ENCODE measurements at regions not wholly inside any gene's neighbourhood (a gene's known extent, or its start where the extent isn't known, plus 50 kb on each side); places are given as distances from the start of the nearest gene placed in this dataset.
A peak's percentile ranks its signal among the peaks of the same experiment; 100 is the strongest.

DNA sequence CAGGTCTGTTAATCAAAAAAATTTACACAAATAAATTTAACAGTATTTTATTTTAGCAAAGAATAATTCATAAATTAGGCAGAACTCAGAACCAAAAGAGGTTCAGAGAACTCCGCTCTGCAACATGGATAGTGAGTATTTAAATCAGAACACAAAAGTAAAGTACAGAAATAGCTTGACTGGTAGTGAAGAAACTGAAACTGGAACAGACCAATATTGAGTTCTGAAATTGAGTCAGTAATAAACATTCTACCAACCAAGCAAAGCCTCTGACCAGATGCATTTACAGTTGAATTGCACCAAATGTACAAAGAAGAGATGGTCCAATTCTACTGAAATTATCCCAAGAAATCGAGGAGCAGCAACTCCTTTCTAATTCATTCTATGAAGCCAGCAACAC lies 1542.8 kb downstream of the EFNA5 start:
- no peak overlapping the region for H3K9ac ChIP-seq (ENCODE audit: low read length)
- H3K56ac ChIP-seq (ENCODE audit: low read length) = no peak overlapping the region
- no peak overlapping the region for H3K27ac ChIP-seq (ENCODE audit: low read depth, low read length)
- H2BK5ac ChIP-seq (ENCODE audit: low read length) = no peak overlapping the region
- no peak overlapping the region for H4K5ac ChIP-seq (ENCODE audit: low read length)
- H2AK5ac ChIP-seq (ENCODE audit: low read length) = no peak overlapping the region
- H2BK15ac ChIP-seq (replicated peaks; ENCODE audit: low read depth) = no peak overlapping the region
- H3K4me3 ChIP-seq (ENCODE audit: low read length) = no peak overlapping the region
- H3K79me2 ChIP-seq (ENCODE audit: control insufficient read depth, insufficient read depth, low read length) = no peaks in the 10 kb centered on the region
- no peaks in the 10 kb centered on the region for H3K27me3 ChIP-seq (ENCODE audit: insufficient read depth, low read length, poor library complexity)
- DNase-seq = no peak
- H3K23ac ChIP-seq (ENCODE audit: low read length) = no peak overlapping the region
- no CpG with 5 or more reads among the region's 2 CpGs for WGBS (ENCODE audit: extremely low coverage, insufficient coverage, low lambda C conversion rate)
- H3K79me1 ChIP-seq (ENCODE audit: low read length) = no peaks in the 10 kb centered on the region
- H4K8ac ChIP-seq (ENCODE audit: low read depth, low read length) = no peak overlapping the region
- H3K18ac ChIP-seq (ENCODE audit: low read length) = no peak overlapping the region
- no peak overlapping the region for H3K4ac ChIP-seq (ENCODE audit: low read depth, low read length)
- no peak overlapping the region for H2BK120ac ChIP-seq (ENCODE audit: low read depth, low read length)
- H3K4me1 ChIP-seq (ENCODE audit: control insufficient read depth, low read depth, low read length) = no peaks in the 10 kb centered on the region
- no peaks in the 10 kb centered on the region for H3K36me3 ChIP-seq (ENCODE audit: control insufficient read depth, insufficient read depth, low read length)
- no peak overlapping the region for H3K4me2 ChIP-seq (ENCODE audit: low read length)

DNA sequence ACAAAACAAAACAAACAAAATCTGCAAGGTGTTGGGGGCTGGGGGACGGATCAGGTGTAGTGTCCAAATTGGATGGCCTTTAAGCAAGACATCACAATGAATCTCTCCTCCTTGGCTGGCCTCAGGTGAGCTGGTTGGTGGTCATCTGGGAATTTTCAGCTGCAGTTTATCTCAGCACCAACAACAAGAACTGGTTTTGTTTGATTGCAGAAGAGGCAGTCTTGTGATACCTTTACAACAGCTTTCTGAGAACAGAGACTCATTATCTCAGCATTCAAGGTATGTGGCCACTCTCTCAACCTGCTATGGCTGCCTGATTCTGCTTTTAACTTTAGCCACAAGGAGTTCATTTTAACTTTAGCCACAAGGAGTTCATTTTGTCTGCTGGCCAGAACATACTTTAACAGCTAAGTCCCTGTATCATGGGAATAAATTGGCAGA lies 1543.4 kb downstream of the EFNA5 start:
- Histone ChIP-seq H3K18ac (ENCODE audit: low read length) (no peak overlapping the region), H3K4me1 (ENCODE audit: control insufficient read depth, low read depth, low read length) (no peaks in the 10 kb centered on the region), H4K8ac (ENCODE audit: low read depth, low read length) (no peak overlapping the region), H2BK120ac (ENCODE audit: low read depth, low read length) (no peak overlapping the region), H3K36me3 (ENCODE audit: control insufficient read depth, insufficient read depth, low read length) (no peaks in the 10 kb centered on the region), H3K27ac (ENCODE audit: low read depth, low read length) (no peak overlapping the region), H3K23ac (ENCODE audit: low read length) (no peak overlapping the region), H3K27me3 (ENCODE audit: insufficient read depth, low read length, poor library complexity) (no peaks in the 10 kb centered on the region), H3K9ac (ENCODE audit: low read length) (no peak overlapping the region), H3K4me3 (ENCODE audit: low read length) (no peak overlapping the region), H3K4ac (ENCODE audit: low read depth, low read length) (no peak overlapping the region), H2AK5ac (ENCODE audit: low read length) (no peak overlapping the region), H3K79me2 (ENCODE audit: control insufficient read depth, insufficient read depth, low read length) (no peaks in the 10 kb centered on the region), H4K5ac (ENCODE audit: low read length) (no peak overlapping the region), H2BK15ac (replicated peaks; ENCODE audit: low read depth) (no peak overlapping the region), H2BK5ac (ENCODE audit: low read length) (no peak overlapping the region), H3K4me2 (ENCODE audit: low read length) (no peak overlapping the region), H3K79me1 (ENCODE audit: low read length) (no peaks in the 10 kb centered on the region), H3K56ac (ENCODE audit: low read length) (no peak overlapping the region)
- DNase-seq = peak; percentile 80
- no CpG with 5 or more reads among the region's 1 CpG for WGBS (ENCODE audit: extremely low coverage, insufficient coverage, low lambda C conversion rate)

DNA sequence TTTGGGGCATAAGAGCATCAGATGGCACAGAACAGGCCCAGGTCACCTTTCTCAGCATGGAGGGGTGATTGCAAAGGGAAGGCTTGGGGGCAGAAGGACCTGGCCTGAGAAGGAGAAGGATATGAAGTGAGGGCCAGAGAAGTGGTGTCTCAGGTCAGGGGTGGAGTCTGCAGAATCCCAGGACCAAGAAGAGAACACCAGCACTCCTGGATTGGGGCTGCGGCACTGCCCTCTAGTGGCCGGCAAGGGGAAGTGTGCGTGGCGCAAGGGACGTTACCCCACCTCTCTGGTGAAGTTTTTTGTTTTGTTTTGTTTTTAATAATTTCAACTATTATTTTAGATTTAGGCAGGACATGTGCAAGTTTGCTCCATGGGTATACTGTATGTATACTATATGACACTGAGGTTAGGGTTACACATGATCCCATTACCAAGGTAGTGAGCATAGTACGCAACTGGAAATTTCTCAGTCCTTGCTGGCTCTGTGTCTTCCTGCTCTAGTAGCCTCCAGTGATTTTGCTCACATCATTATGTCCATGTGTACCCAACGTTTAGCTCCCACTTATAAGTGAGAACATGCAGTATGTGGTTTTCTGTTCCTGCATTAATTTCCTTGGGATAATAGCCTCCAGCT lies 1548.6 kb downstream of the EFNA5 start:
- Histone ChIP-seq H4K8ac (ENCODE audit: low read depth, low read length) (no peak overlapping the region), H3K79me1 (ENCODE audit: low read length) (no peaks in the 10 kb centered on the region), H2BK15ac (replicated peaks; ENCODE audit: low read depth) (no peak overlapping the region), H3K36me3 (ENCODE audit: control insufficient read depth, insufficient read depth, low read length) (no peaks in the 10 kb centered on the region), H3K18ac (ENCODE audit: low read length) (no peak overlapping the region), H4K5ac (ENCODE audit: low read length) (no peak overlapping the region), H3K27me3 (ENCODE audit: insufficient read depth, low read length, poor library complexity) (no peaks in the 10 kb centered on the region), H3K4me1 (ENCODE audit: control insufficient read depth, low read depth, low read length) (no peaks in the 10 kb centered on the region), H3K4me2 (ENCODE audit: low read length) (no peak overlapping the region), H2BK120ac (ENCODE audit: low read depth, low read length) (no peak overlapping the region), H3K9ac (ENCODE audit: low read length) (no peak overlapping the region), H2BK5ac (ENCODE audit: low read length) (no peak overlapping the region), H2AK5ac (ENCODE audit: low read length) (no peak overlapping the region), H3K79me2 (ENCODE audit: control insufficient read depth, insufficient read depth, low read length) (no peaks in the 10 kb centered on the region), H3K23ac (ENCODE audit: low read length) (no peak overlapping the region), H3K56ac (ENCODE audit: low read length) (no peak overlapping the region), H3K27ac (ENCODE audit: low read depth, low read length) (no peak overlapping the region), H3K4me3 (ENCODE audit: low read length) (no peak overlapping the region), H3K4ac (ENCODE audit: low read depth, low read length) (no peak overlapping the region)
- WGBS (ENCODE audit: extremely low coverage, insufficient coverage, low lambda C conversion rate) = no CpG with 5 or more reads among the region's 7 CpGs
- DNase-seq = peak; percentile 61

DNA sequence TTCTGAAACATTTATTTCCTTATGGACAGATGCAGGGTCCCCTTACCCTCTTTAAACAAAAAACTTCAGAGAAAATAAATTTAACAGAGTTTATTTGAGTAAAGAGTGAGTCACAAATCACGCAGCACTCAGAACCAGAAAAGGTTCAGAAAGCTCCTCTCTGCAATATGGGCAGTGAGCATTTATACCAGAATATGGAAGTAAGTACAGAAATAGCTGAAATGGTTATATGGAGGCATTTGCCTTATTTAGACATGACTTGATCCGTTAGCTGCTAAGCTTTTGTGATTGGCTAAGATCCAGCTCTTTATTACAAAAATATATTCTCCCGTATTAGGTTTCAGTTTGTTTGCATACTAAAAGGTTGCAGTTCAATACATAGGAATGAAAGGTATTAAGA lies 1554.1 kb downstream of the EFNA5 start:
- H4K8ac ChIP-seq (ENCODE audit: low read depth, low read length) = no peak overlapping the region

DNA sequence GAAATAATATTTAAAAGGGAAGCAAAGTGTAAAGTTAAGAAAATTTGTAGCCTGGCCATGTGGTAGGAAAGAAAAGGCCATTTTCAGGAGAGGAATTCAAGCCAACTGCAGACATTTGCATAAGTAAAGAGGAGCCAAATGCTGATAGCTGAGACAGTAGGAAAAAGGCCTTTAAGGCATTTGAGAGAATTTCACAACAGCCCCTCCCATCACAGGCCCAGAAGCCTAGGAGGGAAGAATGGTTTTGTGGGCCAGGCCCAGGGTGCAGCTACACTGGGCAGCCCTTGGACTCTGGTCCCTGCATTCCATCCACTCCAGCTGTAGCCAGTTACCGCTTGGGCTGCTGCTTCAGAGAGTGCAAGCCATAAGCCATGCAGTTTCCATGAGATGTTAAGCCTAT lies 1556.8 kb downstream of the EFNA5 start:
- H3K56ac ChIP-seq (ENCODE audit: low read length) = no peak overlapping the region
- no peaks in the 10 kb centered on the region for H3K27me3 ChIP-seq (ENCODE audit: insufficient read depth, low read length, poor library complexity)
- no peak overlapping the region for H4K8ac ChIP-seq (ENCODE audit: low read depth, low read length)
- no peaks in the 10 kb centered on the region for H3K79me2 ChIP-seq (ENCODE audit: control insufficient read depth, insufficient read depth, low read length)
- H3K4ac ChIP-seq (ENCODE audit: low read depth, low read length) = no peak overlapping the region
- H3K79me1 ChIP-seq (ENCODE audit: low read length) = no peaks in the 10 kb centered on the region
- no peaks in the 10 kb centered on the region for H3K36me3 ChIP-seq (ENCODE audit: control insufficient read depth, insufficient read depth, low read length)
- no peak overlapping the region for H3K27ac ChIP-seq (ENCODE audit: low read depth, low read length)
- H2BK5ac ChIP-seq (ENCODE audit: low read length) = no peak overlapping the region
- H2AK5ac ChIP-seq (ENCODE audit: low read length) = no peak overlapping the region
- WGBS (ENCODE audit: extremely low coverage, insufficient coverage, low lambda C conversion rate) = no CpG with 5 or more reads among the region's 1 CpG
- no peak overlapping the region for H3K23ac ChIP-seq (ENCODE audit: low read length)
- peak; percentile 17 for DNase-seq
- H2BK15ac ChIP-seq (replicated peaks; ENCODE audit: low read depth) = no peak overlapping the region
- no peaks in the 10 kb centered on the region for H3K4me1 ChIP-seq (ENCODE audit: control insufficient read depth, low read depth, low read length)
- H3K18ac ChIP-seq (ENCODE audit: low read length) = no peak overlapping the region
- H4K5ac ChIP-seq (ENCODE audit: low read length) = no peak overlapping the region
- no peak overlapping the region for H2BK120ac ChIP-seq (ENCODE audit: low read depth, low read length)
- H3K9ac ChIP-seq (ENCODE audit: low read length) = no peak overlapping the region
- no peak overlapping the region for H3K4me3 ChIP-seq (ENCODE audit: low read length)
- no peak overlapping the region for H3K4me2 ChIP-seq (ENCODE audit: low read length)

More for the DNA sequence above, 1554.1 kb downstream of the EFNA5 start:
- Histone ChIP-seq H3K23ac (ENCODE audit: low read length) (no peak overlapping the region), H3K4ac (ENCODE audit: low read depth, low read length) (no peak overlapping the region), H4K5ac (ENCODE audit: low read length) (no peak overlapping the region), H3K18ac (ENCODE audit: low read length) (no peak overlapping the region), H3K4me2 (ENCODE audit: low read length) (no peak overlapping the region), H3K4me1 (ENCODE audit: control insufficient read depth, low read depth, low read length) (no peaks in the 10 kb centered on the region), H3K4me3 (ENCODE audit: low read length) (no peak overlapping the region), H3K27ac (ENCODE audit: low read depth, low read length) (no peak overlapping the region), H3K56ac (ENCODE audit: low read length) (no peak overlapping the region), H3K79me2 (ENCODE audit: control insufficient read depth, insufficient read depth, low read length) (no peaks in the 10 kb centered on the region), H3K27me3 (ENCODE audit: insufficient read depth, low read length, poor library complexity) (no peaks in the 10 kb centered on the region), H3K36me3 (ENCODE audit: control insufficient read depth, insufficient read depth, low read length) (no peaks in the 10 kb centered on the region), H3K9ac (ENCODE audit: low read length) (no peak overlapping the region), H2BK15ac (replicated peaks; ENCODE audit: low read depth) (no peak overlapping the region), H2BK5ac (ENCODE audit: low read length) (no peak overlapping the region), H2BK120ac (ENCODE audit: low read depth, low read length) (no peak overlapping the region), H3K79me1 (ENCODE audit: low read length) (no peaks in the 10 kb centered on the region), H2AK5ac (ENCODE audit: low read length) (no peak overlapping the region)
- no peak for DNase-seq
- no CpG with 5 or more reads among the region's 3 CpGs for WGBS (ENCODE audit: extremely low coverage, insufficient coverage, low lambda C conversion rate)

DNA sequence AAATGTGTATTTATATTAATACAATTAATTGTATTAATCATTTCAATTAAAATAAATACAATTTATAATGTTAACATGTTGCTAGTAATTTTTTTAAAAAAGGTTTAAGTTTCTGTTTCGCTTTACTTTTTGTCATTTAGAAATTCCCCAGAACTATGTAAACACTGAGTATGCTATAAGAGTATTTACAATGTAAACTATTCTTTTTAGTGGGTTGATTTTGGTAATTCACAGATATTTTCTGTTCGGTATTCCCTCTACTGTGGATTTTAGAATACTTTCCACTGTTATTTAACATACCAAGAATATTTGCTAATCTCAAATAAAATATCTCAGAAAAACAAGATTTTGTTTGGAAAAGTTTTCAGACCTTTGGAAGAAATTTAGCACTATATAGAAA lies 1564.4 kb downstream of the EFNA5 start:
- Histone ChIP-seq H2BK15ac (replicated peaks; ENCODE audit: low read depth) (no peak overlapping the region), H2BK120ac (ENCODE audit: low read depth, low read length) (no peak overlapping the region), H3K27me3 (ENCODE audit: insufficient read depth, low read length, poor library complexity) (no peaks in the 10 kb centered on the region), H3K56ac (ENCODE audit: low read length) (no peak overlapping the region), H3K4me2 (ENCODE audit: low read length) (no peak overlapping the region), H3K27ac (ENCODE audit: low read depth, low read length) (no peak overlapping the region), H3K4ac (ENCODE audit: low read depth, low read length) (no peak overlapping the region), H3K79me1 (ENCODE audit: low read length) (no peaks in the 10 kb centered on the region), H4K5ac (ENCODE audit: low read length) (no peak overlapping the region), H3K4me3 (ENCODE audit: low read length) (no peak overlapping the region), H3K23ac (ENCODE audit: low read length) (no peak overlapping the region), H3K79me2 (ENCODE audit: control insufficient read depth, insufficient read depth, low read length) (no peaks in the 10 kb centered on the region), H3K36me3 (ENCODE audit: control insufficient read depth, insufficient read depth, low read length) (no peaks in the 10 kb centered on the region), H2AK5ac (ENCODE audit: low read length) (no peak overlapping the region), H3K18ac (ENCODE audit: low read length) (no peak overlapping the region), H3K4me1 (ENCODE audit: control insufficient read depth, low read depth, low read length) (no peaks in the 10 kb centered on the region), H4K8ac (ENCODE audit: low read depth, low read length) (no peak overlapping the region), H3K9ac (ENCODE audit: low read length) (no peak overlapping the region), H2BK5ac (ENCODE audit: low read length) (no peak overlapping the region)
- no CpG with 5 or more reads among the region's 2 CpGs for WGBS (ENCODE audit: extremely low coverage, insufficient coverage, low lambda C conversion rate)
- no peak for DNase-seq
